DMS79 (cell line): ENCODE measurements at regions not wholly inside any gene's neighbourhood (a gene's known extent, or its start where the extent isn't known, plus 50 kb on each side); places are given as distances from the start of the nearest gene placed in this dataset.
"Not testable (repeated sequence)": the region's sequence is repeated elsewhere in the genome, so short reads cannot be mapped to it uniquely, and the experiment has no call there.

Experiments
- DNase-seq: peaks from one replicate; lab custom pipeline; 2025; lab: John Stamatoyannopoulos, UW

GRCh38 chr7:115210552-115210951 lies 288.7 kb downstream of the MDFIC start:
- no peak for DNase-seq

DNA sequence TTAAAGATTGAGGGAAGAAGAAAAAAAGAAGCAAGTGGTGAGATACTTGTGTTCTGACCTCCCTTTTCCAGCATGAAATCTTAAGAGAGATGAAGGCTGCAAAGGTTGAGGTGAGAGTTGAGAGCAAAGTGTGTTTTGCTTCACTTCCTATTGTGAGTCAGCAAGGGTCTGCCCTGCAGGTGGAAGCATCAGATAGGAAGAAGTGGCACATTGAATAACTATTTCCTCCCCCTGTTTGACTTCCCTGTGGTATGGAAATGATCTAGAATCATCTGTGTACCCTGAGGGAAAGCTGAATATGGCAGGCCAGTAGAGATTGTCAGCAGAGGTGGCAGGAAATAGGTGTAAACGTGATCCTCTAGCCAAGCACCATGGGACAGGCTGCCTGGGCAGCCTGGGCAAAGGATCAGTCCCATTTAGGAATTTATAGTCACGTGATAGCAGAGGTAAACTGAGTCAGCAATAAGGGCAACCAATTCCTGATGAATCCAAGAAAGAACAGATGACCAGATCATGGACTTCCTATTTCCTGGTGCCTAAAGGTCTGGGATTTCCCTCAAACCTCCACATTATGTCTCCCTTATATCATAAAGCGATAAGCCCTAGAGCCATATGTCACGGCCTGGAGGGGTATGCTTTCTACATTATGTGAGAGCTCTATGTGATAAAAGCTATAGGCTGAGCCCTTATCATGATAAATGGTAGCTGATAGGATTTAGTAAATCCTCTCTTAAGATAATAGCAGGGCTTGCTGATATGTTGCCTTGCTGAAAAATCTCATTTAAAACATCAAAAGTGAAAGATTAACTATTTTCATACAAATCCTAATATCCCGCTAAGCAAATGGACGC lies 287.0 kb downstream of the MDFIC start:
- no peak for DNase-seq

DNA sequence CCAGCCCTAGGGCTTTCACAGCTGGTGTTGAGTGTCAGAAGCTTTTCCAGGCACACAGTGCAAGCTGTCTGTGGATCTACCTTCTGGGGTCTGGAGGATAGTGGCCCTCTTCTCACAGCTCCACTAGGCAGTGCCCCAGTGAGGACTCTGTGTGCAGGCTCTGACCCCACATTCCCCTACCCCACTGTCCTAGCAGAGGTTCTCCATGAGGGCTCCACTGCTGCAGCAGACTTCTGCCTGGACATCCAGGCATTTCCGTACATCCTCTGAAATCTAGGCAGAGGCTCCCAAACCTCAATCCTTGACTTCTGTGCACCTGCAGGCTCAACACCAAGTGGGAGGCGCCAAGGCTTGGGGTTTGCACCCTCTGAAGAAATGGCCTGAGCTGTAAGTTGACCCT lies 284.5 kb downstream of the MDFIC start:
- DNase-seq = not testable (repeated sequence)

DNA sequence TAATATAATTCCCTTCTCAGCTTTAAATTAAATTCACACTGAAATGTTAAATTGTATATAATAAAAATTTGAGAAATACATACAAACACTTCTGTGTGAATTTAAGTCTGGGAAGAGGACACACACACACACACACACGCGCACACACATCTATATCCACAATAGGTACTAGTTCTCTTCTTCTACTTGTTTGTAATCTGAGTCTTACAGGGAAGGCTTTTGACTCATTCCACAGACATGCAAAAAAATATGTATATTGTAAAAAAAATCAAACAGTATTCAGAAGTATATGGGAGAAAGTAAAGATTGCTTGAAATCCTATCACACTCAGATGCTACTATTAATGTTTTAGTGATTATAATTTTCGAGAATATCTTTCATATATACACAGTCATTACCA lies 276.2 kb downstream of the MDFIC start:
- DNase-seq = no peak

DNA sequence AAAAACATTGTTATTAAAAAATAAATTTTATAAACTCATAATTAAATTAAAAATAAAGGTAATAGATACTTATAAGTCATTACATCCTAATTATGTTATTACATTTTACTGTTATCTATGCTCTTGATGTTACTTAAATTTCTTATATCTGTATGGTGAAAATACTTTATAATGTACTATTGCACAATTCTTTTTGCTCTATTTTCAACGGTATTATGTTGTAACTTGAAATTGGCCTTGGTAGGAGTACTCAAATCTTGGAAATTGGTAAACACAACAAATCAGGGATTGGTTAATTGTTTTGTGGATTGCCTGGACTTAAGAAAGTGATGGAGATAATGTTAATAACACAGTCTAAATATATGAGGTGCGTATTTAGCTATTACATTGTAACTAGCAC lies 273.3 kb downstream of the MDFIC start:
- no peak for DNase-seq

DNA sequence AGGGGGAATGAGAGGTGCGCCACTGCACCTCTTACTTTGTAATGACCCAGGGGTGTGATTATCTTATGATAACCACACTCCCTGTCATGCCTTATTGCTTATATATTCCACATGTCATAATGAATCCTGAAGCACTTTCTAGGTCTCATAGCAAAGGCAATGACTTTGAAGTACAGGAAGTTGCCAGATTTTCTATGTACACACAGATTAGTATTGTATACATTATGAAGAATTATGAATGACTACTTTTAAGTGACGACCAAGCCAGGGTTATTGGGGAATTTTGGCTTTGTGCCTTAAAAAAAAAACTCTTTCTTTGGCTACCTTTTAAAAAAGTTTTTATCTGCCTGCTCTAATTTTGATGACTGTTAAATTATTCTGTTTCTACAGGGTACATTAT lies 269.6 kb downstream of the MDFIC start:
- DNase-seq = no peak

- DNase-seq = no peak
Measured at GRCh38 chr7:115183431-115184057, 261.6 kb downstream of the MDFIC start.

- DNase-seq = no peak
Measured at GRCh38 chr7:115178835-115179234, 256.9 kb downstream of the MDFIC start.

GRCh38 chr7:115177823-115178222 lies 255.9 kb downstream of the MDFIC start:
- DNase-seq = no peak

DNA sequence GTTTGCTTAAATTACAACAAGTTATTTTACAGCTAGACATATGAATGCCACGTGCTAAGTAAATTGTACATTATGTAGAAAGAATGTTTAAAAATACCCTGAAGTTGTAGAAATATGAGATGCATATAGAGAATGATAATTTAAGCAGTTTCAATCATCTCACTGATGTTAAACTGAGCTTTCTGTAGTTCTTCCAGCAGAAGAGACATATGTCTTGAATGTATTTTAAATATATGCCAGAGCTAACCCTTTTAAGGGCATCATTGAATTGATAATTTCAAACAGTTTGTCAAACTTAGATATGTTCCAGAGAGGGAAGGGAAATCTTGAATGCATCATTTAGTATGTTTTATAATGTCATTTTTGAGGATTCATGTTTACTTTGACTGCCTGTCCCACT lies 255.2 kb downstream of the MDFIC start:
- DNase-seq = no peak

DNA sequence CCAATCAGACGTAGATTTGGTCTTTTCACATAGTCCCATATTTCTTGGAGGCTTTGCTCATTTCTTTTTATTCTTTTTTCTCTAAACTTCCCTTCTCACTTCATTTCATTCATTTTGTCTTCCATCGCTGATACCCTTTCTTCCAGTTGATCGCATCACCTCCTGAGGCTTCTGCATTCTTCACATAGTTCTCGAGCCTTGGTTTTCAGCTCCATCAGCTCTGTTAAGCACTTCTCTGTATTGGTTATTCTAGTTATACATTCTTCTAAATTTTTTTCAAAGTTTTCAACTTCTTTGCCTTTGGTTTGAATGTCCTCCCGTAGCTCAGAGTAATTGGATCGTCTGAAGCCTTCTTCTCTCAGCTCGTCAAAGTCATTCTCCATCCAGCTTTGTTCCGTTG lies 250.5 kb downstream of the MDFIC start:
- not testable (repeated sequence) for DNase-seq

DNA sequence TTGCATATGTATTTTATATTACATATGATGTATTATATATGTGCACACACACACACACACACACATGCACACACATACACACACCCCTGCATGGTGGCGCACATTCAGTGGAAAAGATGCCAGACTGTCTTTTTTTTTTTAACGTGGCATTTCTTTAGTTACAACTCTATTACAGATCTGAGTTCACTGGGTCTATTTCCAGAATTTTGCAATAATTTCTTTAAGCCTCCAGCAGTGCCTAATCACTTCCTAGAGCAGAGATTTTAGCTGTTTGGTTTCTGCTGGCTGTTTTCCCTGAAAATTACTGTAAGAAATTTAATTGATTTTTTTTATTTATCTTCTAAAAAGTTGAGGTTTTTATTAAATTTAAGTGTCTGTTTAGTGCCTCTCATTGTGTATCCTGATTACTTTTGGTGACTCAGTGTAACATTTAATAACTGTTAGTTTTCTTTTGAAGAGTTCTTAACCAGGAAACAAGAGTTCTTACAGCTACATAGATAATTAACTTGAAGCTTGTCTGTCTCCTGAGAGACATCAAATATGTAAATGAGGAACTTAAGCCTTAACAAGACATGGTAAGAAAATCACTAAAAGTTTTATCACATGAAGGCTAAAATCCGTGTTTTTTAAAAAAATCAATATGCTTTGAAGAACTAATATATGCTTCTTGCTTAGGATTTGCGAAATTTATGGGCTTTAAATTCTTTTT lies 232.0 kb downstream of the MDFIC start:
- no peak for DNase-seq

DNA sequence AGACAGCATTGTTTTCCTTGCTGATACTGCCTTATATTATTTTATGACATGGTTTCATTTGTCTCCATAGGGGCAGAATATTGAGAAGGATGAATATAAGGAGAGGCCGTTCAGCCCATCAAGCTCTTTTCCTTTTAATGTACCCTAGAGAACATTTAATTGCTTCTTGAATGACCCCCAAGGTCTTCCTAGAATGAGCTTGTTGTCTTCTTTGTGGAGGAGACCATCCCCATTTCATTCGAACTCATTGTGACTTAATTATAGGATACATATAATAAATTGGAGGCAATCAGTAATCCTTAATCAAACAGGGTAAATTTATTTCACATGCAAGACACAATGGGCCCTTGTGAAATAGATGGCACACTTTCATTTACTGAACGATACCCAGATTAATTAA lies 231.3 kb downstream of the MDFIC start:
- DNase-seq = no peak

- DNase-seq = no peak
Measured at GRCh38 chr7:115146148-115146547, 224.3 kb downstream of the MDFIC start.

DNA sequence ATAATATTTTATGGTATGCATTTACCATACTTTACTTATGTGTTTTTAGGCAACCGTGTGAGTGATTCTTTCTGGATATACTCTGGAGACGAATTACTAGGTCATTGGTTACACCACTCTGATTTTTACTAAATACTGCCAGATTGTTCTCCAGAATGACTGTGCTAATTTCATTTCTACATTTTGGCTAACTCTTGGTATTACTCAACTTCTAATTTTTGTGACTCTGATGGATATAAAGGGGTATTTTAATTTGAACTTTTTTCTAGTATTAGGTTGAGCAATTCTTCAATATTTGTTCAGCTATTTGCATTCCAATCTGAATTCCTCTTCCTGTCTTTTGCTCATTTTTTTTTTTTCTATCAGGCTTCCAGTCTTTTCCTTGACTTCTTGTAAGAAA lies 223.6 kb downstream of the MDFIC start:
- no peak for DNase-seq

GRCh38 chr7:115137816-115138215 lies 215.9 kb downstream of the MDFIC start:
- no peak for DNase-seq

DNA sequence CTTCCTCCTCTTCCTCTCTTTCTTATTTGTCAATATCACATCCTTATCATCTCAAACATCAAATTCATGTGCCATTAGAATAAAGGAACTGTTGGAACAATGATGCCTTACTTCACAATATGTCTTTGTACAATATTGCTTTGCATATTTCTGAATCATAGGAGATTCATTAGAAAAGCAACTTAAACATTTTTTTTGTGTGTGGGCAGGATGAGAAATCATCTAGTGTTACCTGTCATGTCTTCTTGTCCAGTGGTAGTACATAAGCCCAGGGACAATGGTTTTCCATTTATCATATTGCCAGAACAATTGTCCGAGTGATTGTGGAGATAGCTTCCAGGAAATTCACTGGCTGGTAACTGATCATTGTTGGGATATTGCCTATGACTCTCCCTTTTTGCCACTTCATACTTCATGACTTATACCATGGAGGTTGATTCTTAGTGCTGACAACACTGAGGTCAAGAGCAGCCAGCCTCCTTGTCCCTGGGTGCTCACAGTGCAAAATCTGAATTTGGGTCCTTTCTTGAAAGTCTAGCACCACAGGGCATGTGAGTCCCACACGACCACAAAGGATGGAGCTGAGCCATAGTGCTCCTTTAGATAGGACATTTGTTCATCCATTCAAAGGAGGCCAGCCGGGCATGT lies 215.0 kb downstream of the MDFIC start:
- DNase-seq = no peak

GRCh38 chr7:115135769-115136410 lies 214.0 kb downstream of the MDFIC start:
- no peak for DNase-seq

DNA sequence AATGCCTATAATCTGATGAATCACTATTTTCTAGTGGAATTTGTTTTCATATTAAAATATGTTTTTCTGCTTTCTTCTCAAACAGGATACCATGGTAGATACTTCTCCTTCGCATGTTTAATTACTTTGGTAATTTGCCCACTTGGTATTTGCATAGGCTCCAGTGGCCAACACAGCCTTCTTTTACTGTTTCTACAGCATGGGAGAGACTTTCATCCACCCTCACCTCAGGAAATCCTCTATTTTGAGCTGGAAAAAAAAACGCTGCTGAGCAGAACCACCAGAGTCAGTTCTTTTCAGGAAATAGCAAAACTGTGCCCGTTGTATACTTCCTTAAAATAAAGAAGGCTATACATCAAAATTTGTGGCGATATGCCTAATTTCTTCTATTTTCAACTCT lies 213.3 kb downstream of the MDFIC start:
- DNase-seq = no peak

GRCh38 chr7:115133248-115133647 lies 211.4 kb downstream of the MDFIC start:
- DNase-seq = no peak

DNA sequence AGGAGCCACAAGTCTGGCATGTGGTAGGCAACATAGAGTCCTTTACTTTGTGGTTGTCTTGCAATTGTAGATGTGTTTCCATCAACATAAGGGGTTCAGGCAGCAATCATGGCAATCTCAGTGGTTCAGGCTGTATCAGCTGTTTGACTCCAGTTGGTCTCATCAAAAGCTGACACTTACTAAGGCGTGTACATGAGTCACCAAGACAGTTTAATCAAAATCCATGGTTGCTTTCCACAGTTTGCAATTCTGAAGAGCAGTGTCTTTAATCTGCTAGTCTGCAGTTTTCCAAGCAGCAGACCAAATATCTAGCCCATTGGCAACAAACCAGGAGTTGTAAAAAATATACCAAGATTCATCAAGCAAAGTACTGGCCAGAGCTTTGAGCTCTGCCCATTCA lies 210.2 kb downstream of the MDFIC start:
- DNase-seq = no peak

DNA sequence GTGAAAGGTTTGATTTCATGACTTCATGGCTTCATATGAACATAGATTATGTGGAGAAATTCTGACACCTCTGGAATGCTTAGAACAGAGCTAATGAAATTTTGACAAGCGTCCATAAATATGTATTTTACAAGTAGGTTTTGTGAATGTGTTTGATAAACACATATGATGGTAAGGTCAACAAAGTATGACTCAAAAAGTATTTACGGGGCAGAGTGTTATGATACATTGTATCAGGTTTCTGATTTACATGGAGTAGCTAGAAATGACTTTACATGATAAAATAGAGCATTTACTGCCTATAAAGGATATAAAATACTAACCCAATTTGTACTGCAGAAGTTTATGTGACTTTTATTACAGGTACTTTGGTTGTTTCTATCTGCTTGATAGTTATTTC lies 206.3 kb downstream of the MDFIC start:
- DNase-seq = no peak
